ENCODE measurements at regions not wholly inside any gene's neighbourhood (a gene's known extent, or its start where the extent isn't known, plus 50 kb on each side); places are given as distances from the start of the nearest gene placed in this dataset.

DNA sequence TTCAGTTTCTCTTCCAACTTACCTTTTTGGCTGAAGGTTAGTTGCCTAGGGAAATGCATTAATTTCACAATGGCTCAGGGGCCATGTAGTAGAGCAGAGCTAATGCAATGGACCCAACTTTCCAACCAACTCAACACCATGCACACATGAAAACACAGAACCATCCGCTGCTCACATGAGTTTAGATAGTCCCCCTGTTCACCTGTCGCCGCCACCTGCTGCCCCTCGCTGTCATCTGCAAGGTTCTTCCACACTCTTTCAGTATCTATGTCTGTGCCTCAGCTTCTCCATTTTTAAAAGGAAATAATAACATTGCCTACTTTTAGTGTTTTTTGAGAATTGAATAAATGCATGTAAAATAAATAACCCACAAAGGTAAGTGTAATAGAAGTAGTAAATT lies 585.6 kb downstream of the ETNK1 start:
- Histone ChIP-seq H3K4me3 (ENCODE audit: low read length) (no peak overlapping the region), H3K9me2 (ENCODE audit: insufficient read depth, low read length) (no peaks in the 10 kb centered on the region), H3K27me3 (ENCODE audit: insufficient read depth, low read depth, low read length) (no peaks in the 10 kb centered on the region), H3K9ac (ENCODE audit: low read length) (no peak overlapping the region), H3K9me3 (ENCODE audit: low read length) (peaks cover 4% of the 10 kb centered on the region), H2AFZ (ENCODE audit: low read depth, low read length) (no peak overlapping the region), H3K36me3 (ENCODE audit: insufficient read depth, low read length) (no peaks in the 10 kb centered on the region), H3K27ac (ENCODE audit: low read length) (no peak overlapping the region), H4K20me1 (ENCODE audit: insufficient read depth) (no peaks in the 10 kb centered on the region), H3F3A (ENCODE audit: insufficient read depth, low read length, poor library complexity, severe bottlenecking) (no peaks in the 10 kb centered on the region), H3K4me2 (ENCODE audit: low read length) (no peak overlapping the region), H3K79me2 (replicated peaks; ENCODE audit: insufficient read depth, low read length) (no peaks in the 10 kb centered on the region)
- TF ChIP-seq CTCF (IDR thresholded peaks at IDR 0.05; ENCODE audit: poor library complexity, severe bottlenecking) (no peak), RAD21 (conservative IDR thresholded peaks at IDR 0.05) (no peak), TAF1 (IDR thresholded peaks at IDR 0.05; ENCODE audit: low read depth) (no peak), EZH2 (IDR thresholded peaks at IDR 0.05; ENCODE audit: borderline replicate concordance, insufficient read depth, low read length, poor library complexity, severe bottlenecking) (no peak), SMC3 (conservative IDR thresholded peaks at IDR 0.05; ENCODE audit: poor library complexity) (no peak), MXI1 (conservative IDR thresholded peaks at IDR 0.05; ENCODE audit: poor library complexity, severe bottlenecking) (no peak)

- Histone ChIP-seq H3K9ac (ENCODE audit: low read length) (no peak overlapping the region), H3K27me3 (ENCODE audit: insufficient read depth, low read depth, low read length) (no peaks in the 10 kb centered on the region), H3F3A (ENCODE audit: insufficient read depth, low read length, poor library complexity, severe bottlenecking) (no peaks in the 10 kb centered on the region), H3K27ac (ENCODE audit: low read length) (no peak overlapping the region), H3K9me3 (ENCODE audit: low read length) (peaks cover 4% of the 10 kb centered on the region), H4K20me1 (ENCODE audit: insufficient read depth) (no peaks in the 10 kb centered on the region), H3K4me3 (ENCODE audit: low read length) (no peak overlapping the region), H3K4me2 (ENCODE audit: low read length) (no peak overlapping the region), H3K9me2 (ENCODE audit: insufficient read depth, low read length) (no peaks in the 10 kb centered on the region), H2AFZ (ENCODE audit: low read depth, low read length) (no peak overlapping the region), H3K79me2 (replicated peaks; ENCODE audit: insufficient read depth, low read length) (no peaks in the 10 kb centered on the region), H3K36me3 (ENCODE audit: insufficient read depth, low read length) (no peaks in the 10 kb centered on the region)
- TF ChIP-seq MXI1 (conservative IDR thresholded peaks at IDR 0.05; ENCODE audit: poor library complexity, severe bottlenecking) (no peak), TAF1 (IDR thresholded peaks at IDR 0.05; ENCODE audit: low read depth) (no peak), REST (IDR thresholded peaks at IDR 0.05; ENCODE audit: borderline replicate concordance) (no peak), POLR2AphosphoS5 (IDR thresholded peaks at IDR 0.05) (no peak), EZH2 (IDR thresholded peaks at IDR 0.05; ENCODE audit: borderline replicate concordance, insufficient read depth, low read length, poor library complexity, severe bottlenecking) (no peak), SMC3 (conservative IDR thresholded peaks at IDR 0.05; ENCODE audit: poor library complexity) (no peak), RAD21 (conservative IDR thresholded peaks at IDR 0.05) (no peak), EP300 (conservative IDR thresholded peaks at IDR 0.05; ENCODE audit: poor library complexity, severe bottlenecking) (no peak), CTCF (IDR thresholded peaks at IDR 0.05; ENCODE audit: poor library complexity, severe bottlenecking) (no peak)
Observed at GRCh38 chr12:23211384-23212320, 586.7 kb downstream of the ETNK1 start.

All from neural cell (in vitro differentiated cells).